Renal cortex interstitium (tissue), 11 donors: ENCODE measurements at regions not wholly inside any gene's neighbourhood (a gene's known extent, or its start where the extent isn't known, plus 50 kb on each side); places are given as distances from the start of the nearest gene placed in this dataset.
"Not testable (repeated sequence)": the region's sequence is repeated elsewhere in the genome, so short reads cannot be mapped to it uniquely, and the experiment has no call there.

ENCODE experiments used
- DNase-seq, 11 donors: peaks; one replicate each; pipeline ENCODE4 v3.0.0-alpha.2; 2013; ENCODE audit warnings: low read depth in 9 of 11, low spot score in 4 of 11; ENCODE audit errors: extremely low read depth in 1 of 11

DNA sequence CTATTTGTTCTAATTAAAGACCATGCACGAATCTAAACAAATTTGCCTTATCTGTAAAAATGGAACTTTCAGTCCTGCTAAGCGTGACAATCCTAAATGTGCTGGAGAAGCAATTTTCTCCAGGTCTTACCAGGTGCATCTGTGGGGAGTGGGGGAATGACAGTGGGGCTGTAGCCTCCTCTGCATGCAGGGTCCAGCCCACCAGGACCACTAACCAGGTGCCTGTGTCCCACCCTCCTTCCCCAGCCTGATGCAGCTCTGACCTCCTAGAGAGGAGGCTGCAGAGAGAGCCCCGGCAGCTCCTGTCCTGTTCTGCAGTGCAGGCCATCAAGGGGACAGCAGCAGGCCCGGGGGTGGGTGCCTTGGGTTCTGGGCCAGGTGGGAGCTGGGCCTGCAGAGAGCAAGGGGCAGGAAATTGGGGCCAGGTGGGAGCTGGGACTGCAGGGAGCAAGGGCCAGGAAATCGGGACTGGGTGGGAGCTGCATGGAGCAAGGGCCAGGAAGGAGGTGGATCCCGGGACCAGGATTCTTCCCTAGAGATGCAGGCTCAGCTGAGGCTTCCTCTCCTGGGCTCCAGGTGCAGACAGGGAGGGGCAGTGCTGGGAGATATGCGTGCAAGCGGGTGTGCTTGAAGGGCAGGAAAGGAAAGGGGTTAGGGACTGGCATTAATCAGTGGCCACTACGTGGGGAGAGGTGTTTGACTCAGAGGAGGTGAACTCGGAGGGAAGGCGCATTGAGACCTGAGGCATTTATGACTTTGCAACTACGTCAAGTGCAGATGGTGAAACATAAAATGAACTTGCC is 185.3 kb downstream of the ANKRD30B start:
- no peak for DNase-seq

DNA sequence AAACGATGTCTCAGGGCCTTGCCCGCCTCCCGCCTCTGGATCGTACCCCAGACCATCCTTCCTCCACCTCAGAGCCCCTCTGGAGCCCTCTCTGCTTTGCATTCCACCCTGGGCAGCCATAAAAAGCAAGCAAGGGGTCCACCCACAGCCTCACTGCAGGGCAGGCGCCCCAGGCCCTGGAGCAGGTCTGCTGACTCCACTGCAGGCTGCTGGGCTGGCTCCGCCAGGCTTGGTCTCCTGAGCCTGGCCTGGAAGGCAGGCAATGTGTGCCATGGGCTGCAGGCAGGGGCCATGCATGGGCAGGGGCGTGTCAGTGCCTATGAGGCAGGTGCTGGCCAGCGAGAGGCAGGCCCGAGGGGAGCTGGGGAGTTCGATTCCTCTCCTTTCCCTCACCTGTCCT is 186.0 kb downstream of the ANKRD30B start:
- no peak for DNase-seq

- no peak for DNase-seq
Measured at GRCh38 chr18:14935210-14935609, 187.2 kb downstream of the ANKRD30B start.

- no peak for DNase-seq
Measured at GRCh38 chr18:14936313-14936712, 188.3 kb downstream of the ANKRD30B start.

- no peak for DNase-seq
Measured at GRCh38 chr18:14937271-14937670, 189.3 kb downstream of the ANKRD30B start.

GRCh38 chr18:14939141-14939540 is 191.2 kb downstream of the ANKRD30B start:
- DNase-seq: no peak

GRCh38 chr18:14940106-14940505 is 192.1 kb downstream of the ANKRD30B start:
- not testable (repeated sequence) for DNase-seq

- no peak for DNase-seq
Measured at GRCh38 chr18:14940735-14941134, 192.8 kb downstream of the ANKRD30B start.

GRCh38 chr18:14941256-14941655 is 193.3 kb downstream of the ANKRD30B start:
- no peak for DNase-seq

DNA sequence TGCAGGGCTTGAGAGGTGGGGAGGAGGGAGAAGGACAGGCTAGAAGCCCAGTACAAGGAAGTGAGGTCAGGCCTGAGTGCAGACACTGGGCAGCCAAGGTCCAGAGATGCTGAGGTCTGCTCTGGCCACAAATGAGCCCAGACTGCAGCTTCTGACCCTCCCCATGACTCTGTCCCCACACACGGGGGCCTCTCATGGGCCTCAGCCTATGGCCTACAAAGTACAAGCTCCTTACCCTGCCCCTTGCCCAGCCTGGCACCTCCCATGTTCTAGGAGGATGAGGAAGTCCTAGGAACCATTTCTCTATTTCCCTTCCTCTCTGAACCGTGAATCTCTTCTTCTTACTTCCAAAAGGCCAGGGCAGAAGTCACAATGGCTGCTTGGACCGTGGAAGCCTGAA is 193.8 kb downstream of the ANKRD30B start:
- no peak for DNase-seq

DNA sequence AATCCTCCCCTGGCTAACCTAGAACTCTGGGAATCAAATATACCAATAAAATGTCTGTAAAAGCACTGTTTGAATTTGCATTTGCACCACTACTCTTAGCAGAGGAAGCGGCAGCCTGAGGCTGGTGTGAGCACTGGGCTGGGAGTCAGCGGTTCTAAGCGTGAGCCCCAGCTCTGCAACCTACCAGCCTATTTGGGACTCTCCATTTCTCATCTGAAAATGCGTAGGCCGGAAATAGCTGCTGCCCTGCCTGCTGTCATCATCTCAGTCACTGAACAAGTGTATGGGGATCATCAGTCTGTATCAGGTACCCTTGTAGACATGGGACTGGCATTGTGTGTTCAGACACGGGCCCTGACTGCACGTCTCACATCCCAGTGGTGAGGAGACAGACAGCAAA is 194.3 kb downstream of the ANKRD30B start:
- DNase-seq: no peak

DNA sequence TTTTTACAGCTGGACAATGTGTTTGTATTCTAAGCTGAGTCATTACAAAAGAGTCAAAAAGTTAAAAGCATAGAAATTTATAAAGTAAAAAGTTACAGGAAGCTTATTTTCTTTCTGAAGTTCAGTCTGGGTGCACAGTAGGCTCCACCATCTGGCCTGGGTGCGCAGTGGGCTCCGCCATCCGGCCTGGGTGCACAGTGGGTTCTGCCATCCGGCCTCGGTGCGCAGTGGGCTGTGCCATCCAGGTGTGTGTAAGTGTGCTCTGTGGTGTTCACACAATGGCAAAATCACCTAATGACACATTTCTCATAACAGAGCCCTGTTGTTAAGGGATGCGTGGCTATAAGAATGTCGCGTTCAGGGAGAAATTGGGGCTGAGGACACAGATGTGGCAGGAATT is 195.5 kb downstream of the ANKRD30B start:
- DNase-seq: no peak

GRCh38 chr18:14943967-14944636 is 196.1 kb downstream of the ANKRD30B start:
- no peak for DNase-seq

DNA sequence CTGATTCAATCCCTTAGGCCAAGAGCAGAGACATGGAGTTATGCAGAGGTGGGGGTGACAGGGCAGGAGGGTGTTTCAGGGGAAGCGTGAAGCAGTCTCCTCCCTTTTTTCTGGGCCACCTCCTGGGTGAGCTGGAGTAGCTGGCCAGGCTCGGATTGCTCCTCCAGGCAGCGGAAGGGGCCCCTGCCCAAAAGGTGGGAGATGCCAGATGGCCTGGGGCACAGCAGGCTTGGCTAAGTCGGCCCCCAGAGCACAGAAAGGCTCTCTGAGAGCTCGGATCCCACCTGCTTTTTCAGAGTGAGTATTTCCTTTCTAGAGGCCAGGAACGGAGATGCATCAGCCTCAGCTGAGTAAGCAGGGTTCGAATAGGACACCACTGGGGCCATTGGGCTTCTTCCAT is 196.9 kb downstream of the ANKRD30B start:
- DNase-seq: no peak

DNA sequence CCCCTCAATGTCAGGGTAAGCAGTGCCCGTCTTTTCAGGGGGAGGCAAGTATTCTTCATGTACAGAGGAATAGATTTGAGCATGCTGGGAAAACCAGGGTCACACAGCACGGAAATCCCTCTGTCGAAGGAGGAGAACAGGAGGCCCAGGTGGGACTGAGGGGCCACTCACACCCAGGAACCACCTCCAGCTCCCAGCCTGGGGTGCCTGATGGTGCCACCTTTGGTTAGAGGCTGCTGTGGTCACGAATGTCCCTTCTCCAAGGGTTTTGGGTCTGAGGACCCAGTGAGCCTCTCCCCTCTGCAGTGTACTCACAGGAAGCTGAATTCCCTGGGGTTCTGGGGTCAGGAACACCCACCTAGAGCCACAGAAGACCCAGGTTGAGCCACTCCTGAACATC is 197.3 kb downstream of the ANKRD30B start:
- no peak for DNase-seq

GRCh38 chr18:14945984-14946383 is 198.0 kb downstream of the ANKRD30B start:
- DNase-seq: no peak

DNA sequence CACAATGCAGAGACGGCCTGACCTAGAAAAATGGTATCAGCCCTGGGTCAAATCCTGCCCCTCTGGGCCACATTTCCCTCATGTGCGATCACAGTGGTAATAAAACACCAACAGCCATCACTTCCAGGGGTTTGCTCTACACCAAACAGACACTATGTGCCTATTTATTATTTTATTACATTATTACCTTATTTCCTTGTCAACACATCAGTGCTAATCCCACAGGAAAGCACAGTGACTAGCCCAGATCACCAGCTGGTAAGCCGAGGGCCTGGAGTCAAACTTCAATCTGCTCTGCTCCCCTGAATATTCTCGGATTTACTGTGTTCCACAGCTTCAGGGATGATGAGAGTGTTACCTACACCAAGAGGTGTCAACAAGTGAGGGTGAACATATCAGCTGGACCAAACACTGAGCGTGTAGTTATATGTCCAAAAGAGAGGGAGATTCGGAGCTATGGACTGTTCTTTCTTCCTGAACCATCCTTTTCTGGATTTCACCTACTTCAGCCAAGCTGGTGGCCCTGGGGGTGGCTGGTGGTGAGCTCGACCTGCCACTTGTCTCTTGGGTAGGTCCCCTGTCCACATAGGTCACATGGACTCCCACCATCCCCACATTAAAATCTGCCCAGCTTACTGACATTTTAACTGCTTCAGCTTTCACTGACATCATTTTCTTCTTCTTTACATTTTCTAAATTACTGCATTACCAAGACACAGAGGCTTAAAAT is 198.9 kb downstream of the ANKRD30B start:
- not testable (repeated sequence) for DNase-seq

- DNase-seq: no peak
Measured at GRCh38 chr18:14947482-14948162, 199.7 kb downstream of the ANKRD30B start.

- no peak for DNase-seq
Measured at GRCh38 chr18:14948163-14948540, 200.2 kb downstream of the ANKRD30B start.
